Fibroblast of the conjunctiva (primary cell): ENCODE measurements at regions not wholly inside any gene's neighbourhood (a gene's known extent, or its start where the extent isn't known, plus 50 kb on each side); places are given as distances from the start of the nearest gene placed in this dataset.
A peak's percentile ranks its signal among the peaks of the same experiment; 100 is the strongest.

ENCODE experiments used
- DNase-seq: peaks from one replicate; pipeline ENCODE4 v3.0.0-alpha.2; 2010; ENCODE audit warnings: low read depth

GRCh38 chr12:58583940-58584339 is 336.4 kb downstream of the LRIG3 start:
- DNase-seq, result no peak

- no peak for DNase-seq
These were observed 335.4 kb downstream of the LRIG3 start for GRCh38 chr12:58584880-58585279.

- no peak for DNase-seq
These were observed 333.5 kb downstream of the LRIG3 start for GRCh38 chr12:58586762-58587161.

DNA sequence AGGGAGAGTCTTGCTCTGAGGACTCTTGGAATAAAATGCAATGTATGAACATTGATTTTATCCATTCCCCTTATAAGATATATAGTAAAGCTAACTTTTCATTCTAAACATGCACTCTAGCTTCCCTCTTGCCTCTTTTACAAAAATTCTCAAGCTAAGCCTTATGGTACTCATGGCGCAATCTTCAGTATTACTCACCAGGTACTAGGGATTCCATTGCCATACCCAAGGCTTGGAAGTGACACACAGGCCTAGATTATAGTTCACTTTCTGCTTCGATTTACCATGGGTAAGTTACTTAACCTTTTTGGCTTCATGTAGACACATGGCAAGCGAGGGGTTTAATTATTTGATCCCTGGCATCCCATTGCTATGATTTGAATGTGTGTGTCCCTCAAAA is 331.5 kb downstream of the LRIG3 start:
- no peak for DNase-seq

DNA sequence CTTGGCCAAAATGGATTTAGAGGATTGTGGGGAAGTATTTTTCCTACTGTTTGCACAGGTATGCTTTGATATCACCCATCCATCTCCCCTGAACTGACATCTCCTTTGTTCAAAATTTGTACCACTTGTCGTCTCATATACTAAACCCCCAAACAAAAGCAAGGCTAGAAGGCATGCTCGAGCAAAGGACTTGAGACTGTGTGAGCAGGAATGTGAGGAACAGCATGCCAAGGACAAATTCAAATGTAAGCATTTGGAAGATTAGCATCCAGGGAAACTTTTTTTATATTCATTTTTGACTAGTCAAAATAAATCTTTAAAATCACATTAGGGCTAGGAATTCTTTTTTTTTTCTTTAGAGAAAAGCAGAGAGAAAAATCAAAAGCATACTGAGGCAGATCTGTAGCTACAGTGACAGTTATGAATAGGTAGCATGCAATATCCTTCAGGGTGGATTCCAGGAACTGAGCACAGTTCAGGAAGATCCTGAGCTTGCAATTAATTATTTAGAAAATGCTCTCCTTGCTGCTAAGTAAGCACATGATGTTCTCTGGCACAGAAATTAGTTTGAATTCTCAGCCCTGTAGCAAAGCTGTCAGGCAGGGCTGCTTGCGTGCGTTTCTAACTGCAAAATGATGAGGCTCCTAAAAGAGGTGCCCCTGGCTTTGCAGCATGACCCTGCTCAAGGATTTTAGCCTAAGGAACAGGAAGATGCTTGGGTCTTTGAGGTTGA is 327.7 kb downstream of the LRIG3 start:
- no peak for DNase-seq

DNA sequence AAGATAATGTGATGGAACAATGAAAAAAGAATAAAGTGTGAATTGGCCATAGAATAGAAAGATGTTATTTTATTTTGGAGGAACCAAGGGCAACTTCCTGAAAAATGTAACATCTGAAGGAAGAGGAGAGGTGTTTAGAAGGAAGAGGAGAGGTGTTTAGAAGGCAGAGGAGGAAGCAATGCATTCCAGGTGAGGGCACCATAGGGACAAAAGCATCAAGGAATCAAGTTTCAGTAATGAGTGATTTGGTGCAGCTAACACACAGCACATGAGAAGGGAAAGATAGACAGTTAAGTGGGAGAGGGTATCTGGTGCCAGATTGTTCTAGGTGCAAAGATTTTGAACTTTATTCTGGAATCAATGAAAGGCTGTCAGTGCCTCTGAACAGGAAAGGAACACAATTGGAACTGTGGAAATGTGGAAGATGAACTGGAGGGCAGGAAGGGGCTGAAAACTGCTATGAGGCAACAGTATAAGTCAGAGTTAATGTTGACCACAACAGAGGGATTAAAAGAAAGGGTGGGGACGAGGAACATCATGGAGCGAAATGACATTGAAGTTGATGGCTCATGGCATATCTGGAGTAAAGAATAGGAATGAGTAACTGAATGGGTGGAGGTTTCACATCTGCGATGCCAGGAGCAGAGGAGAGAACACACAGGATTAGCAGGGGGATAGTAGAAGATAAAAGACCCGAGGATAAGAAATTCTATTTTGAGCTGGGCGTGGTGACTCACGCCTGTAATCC is 326.6 kb downstream of the LRIG3 start:
- no peak for DNase-seq

- DNase-seq, result no peak
These were observed 323.9 kb downstream of the LRIG3 start for GRCh38 chr12:58596381-58596780.

GRCh38 chr12:58601529-58601928 is 318.8 kb downstream of the LRIG3 start:
- DNase-seq, result no peak

GRCh38 chr12:58602179-58602578 is 318.1 kb downstream of the LRIG3 start:
- no peak for DNase-seq

DNA sequence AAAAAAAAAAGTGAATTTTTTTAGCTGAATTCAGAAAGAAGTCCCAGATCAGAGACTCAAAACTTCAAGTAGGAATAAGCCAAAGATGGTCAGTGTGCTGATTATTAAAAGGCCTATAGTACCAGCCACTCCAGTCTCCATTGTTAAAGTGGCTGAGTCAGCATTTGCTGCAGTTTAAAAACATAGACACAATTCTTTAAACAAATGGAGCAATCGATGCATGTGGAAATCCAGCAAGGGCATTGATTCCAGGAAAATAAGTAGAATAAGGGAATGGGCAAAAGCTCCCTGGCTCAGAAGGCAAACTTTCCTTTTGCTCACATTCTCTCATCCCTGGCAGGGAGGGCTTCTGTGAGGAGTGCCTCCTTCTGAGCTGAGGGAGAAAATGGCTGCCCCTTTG is 317.6 kb downstream of the LRIG3 start:
- DNase-seq, result no peak

DNA sequence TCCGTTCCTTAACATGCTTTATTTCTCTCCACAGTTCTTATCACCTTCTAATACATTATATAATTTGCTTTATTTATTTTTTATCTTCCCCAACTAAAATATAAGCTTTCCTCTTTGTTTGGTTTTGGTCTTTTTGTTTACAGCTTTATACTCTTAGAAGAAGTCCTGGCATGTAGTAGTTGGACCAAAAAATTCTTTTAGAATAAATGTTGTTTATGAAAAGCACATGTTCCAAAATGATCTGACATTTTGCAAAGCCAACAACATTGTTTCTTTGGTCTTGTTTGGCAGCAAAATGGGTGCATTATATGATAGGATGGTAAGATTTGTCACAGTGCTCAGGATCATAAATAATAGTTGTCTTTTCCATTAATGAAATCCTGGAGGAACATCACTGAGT is 312.5 kb downstream of the LRIG3 start:
- no peak for DNase-seq

GRCh38 chr12:58608711-58609110 is 311.6 kb downstream of the LRIG3 start:
- no peak for DNase-seq

DNA sequence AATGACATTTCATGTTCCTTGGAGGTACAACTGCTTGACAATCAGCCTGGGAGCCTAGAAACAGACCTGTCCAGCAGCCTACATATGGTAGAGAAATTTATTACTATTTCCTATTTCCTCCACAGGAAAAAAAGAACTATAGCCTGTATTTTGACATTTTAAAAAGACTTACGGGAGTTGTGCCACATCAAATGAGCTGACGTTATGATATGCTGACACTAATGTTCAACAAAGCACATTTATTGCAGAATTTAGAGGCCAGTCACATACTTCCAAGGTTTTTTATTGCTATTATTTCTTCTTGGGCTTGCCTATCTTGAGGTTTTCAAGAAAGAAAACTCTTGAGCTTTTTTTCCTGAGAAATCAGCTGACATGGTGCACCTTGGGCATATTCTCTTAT is 305.3 kb downstream of the LRIG3 start:
- DNase-seq, result no peak

DNA sequence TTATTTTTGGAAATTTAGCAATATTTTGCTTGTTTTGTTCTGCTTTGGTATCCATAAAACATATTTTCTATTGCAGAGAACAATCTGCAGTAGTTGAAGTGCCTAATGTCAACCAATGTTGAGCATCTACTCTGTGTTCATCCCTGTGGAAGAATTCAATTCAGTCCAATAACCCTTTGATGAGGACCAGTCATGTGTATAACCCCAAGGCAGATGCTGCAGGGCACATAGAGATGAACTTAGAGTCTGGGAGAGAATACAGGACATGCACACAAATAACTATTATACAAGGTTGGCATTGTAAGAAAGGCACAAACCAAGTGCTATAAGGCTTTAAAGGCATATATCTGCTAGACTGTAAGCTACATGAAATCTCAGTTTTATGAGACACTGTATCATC is 304.7 kb downstream of the LRIG3 start:
- no peak for DNase-seq

DNA sequence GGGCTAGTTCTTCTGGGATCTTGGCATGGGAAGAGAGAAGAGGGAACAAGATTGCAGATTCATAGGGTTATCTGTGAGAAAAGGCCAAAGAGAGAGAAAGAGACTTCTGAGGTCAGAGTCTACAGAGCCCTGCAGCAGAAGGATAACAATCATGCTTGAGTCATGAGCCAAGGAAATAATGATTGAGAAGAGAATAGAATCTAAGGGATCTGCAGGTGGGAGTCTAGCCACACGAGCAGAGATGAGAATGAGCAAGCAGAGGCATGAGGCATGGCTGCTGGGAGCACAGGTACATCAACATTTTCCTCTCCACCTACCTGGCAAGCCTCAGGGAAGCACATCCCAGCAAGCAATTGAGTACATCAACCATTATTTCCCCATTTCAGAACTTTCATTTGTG is 303.7 kb downstream of the LRIG3 start:
- no peak for DNase-seq

DNA sequence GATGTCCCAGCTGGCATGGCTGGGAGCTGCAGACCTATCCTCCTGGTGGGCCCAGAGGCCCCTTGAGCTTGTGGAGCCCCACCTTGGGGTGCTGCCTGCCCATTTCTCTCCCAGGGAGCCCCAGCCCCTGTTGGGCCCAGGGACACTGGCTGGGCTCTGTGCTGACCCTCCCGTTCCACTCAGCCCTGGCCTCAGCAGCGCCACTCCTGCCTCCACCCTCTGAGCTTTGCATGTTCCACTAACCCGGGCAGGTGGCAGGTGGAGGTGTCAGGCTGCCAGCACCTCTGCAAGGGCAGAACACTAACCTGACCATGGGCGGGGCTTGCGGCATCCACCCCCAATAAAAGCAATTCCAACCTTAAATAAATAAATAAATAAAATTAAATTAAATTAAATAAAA is 299.2 kb downstream of the LRIG3 start:
- DNase-seq, result no peak

DNA sequence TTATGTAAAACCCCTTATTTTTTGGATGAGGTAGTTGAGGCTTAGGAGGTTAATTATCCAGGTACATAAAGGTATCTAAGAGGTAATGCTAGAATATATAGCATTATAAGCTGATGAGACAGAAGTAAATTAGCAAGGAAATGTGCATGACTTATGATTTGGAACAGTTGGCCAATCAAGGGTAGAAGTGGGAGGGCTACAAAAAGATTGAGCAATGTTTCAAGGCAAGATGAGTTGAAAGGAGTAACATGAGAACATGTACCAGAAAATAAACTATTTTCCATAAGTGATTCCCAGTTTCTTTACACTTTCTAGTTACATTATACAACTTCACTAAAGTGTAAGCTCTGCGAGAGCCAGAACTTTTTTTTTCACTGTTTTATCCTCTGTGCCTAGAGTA is 290.9 kb downstream of the LRIG3 start:
- peak; percentile 8 for DNase-seq

DNA sequence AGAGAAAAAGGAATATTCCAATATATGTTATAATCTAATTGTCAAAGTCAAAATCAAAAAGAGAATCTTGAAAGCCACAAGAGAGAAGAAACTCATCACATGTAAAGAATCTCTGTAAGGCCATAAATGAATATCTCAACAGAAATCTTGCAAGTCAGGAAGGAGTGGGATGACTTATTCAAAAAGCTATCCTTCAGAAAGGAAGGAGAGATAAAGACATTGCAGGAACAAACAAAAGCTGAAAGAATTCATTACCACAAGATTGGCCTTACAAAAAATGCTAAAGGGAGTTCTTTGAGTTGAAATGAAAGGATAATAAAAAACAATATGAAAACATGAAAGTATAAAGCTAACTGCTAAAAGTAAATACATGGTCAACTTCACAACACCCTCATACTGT is 286.8 kb downstream of the LRIG3 start:
- no peak for DNase-seq

DNA sequence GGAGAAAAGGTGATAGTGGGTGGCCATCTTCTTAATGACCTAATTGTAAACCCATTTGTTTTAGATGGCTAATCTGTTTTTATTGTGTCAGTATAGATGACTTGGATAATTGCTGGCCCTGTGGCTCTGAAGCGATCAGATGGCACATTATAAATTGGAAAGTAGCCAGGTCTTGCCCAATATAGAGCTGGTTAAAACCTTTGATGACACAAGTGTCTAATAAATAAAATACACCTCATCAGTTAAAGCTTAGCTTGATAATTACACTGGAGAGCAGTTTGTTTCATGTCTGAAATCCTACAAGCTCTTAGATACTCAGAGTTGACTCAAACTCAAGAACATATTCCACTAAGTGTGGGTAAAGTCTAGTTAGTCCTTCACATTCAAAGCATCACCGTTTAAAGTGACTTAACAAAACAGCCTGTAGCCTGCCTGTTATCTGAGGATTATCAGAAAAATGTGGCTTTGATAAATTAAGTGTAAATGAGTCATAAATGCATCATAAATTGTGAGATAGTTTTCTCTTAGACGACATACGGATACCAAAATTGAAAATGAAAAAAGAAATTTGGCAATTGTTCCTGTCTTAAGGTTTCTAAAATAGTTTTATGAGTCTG is 280.9 kb downstream of the LRIG3 start:
- no peak for DNase-seq

DNA sequence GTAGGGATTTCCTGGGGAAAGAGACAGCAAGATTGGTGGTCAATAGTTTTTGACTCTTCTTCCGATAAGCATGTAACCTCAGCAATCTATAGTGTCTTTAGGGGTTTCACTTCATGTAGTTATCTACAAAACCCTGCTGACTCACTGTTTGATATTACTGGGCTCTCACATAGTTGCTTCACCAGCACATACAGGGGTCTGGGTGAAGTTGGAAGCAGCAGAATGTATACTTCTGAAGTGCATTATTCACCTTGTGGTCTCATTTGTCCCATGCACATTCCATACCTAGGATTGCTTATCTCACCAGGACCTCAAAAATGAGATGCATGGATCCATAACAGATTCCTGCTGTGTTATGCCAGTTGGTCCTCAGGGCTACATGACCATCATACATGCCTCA is 280.0 kb downstream of the LRIG3 start:
- DNase-seq, result no peak

DNA sequence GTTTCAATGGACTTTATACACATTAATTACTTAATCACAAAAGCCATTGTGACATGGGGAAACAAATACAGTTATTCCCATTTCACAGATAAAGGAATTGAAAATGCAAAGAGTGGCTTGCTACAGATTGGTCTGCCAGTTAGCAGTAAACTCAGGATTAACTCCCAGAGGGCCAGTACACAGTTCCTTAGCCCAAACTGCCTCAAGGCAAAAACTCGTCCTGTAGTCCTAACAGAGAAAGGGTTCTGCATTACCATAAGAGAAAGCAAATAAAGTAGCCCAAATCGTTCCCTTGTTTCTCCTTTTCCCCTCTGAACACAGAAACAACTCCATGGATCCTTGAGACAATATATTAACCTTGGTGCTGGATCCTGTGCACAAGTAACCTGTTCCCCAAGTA is 274.4 kb downstream of the LRIG3 start:
- DNase-seq, result no peak

- no peak for DNase-seq
These were observed 272.8 kb downstream of the LRIG3 start for GRCh38 chr12:58647495-58647894.

- no peak for DNase-seq
These were observed 272.1 kb downstream of the LRIG3 start for GRCh38 chr12:58648176-58648575.
